ENCODE measurements at regions not wholly inside any gene's neighbourhood (a gene's known extent, or its start where the extent isn't known, plus 50 kb on each side); places are given as distances from the start of the nearest gene placed in this dataset.
A peak's percentile ranks its signal among the peaks of the same experiment; 100 is the strongest.

- FAIRE-seq = no peak
Measured at GRCh38 chr13:33891196-33891742, 73.3 kb downstream of the RFC3 start.

GRCh38 chr13:33893559-33893958 is 75.6 kb downstream of the RFC3 start:
- FAIRE-seq = no peak

GRCh38 chr13:33904431-33904830 is 86.5 kb downstream of the RFC3 start:
- no peak for FAIRE-seq

- no peak for FAIRE-seq
Measured at GRCh38 chr13:33908116-33908515, 90.2 kb downstream of the RFC3 start.

GRCh38 chr13:33910255-33910654 is 92.3 kb downstream of the RFC3 start:
- FAIRE-seq = no peak

- no peak for FAIRE-seq
Measured at GRCh38 chr13:33911521-33911920, 93.6 kb downstream of the RFC3 start.

- no peak for FAIRE-seq
Measured at GRCh38 chr13:33913829-33914228, 95.9 kb downstream of the RFC3 start.

GRCh38 chr13:33917190-33917589 is 99.2 kb downstream of the RFC3 start:
- FAIRE-seq = no peak

- FAIRE-seq = no peak
Measured at GRCh38 chr13:33918199-33918932, 100.4 kb downstream of the RFC3 start.

GRCh38 chr13:33919120-33919519 is 101.2 kb downstream of the RFC3 start:
- FAIRE-seq = no peak

- no peak for FAIRE-seq
Measured at GRCh38 chr13:33925563-33925962, 107.6 kb downstream of the RFC3 start.

GRCh38 chr13:33927315-33927714 is 109.4 kb downstream of the RFC3 start:
- FAIRE-seq = no peak

GRCh38 chr13:33931397-33932311 is 113.7 kb downstream of the RFC3 start:
- peak; percentile 42 for FAIRE-seq

- FAIRE-seq = no peak
Measured at GRCh38 chr13:33932769-33933406, 114.9 kb downstream of the RFC3 start.

- no peak for FAIRE-seq
Measured at GRCh38 chr13:33933810-33934209, 115.9 kb downstream of the RFC3 start.

- no peak for FAIRE-seq
Measured at GRCh38 chr13:33934343-33934742, 116.4 kb downstream of the RFC3 start.

GRCh38 chr13:33934951-33935371 is 117.0 kb downstream of the RFC3 start:
- no peak for FAIRE-seq

- no peak for FAIRE-seq
Measured at GRCh38 chr13:33935969-33936368, 118.0 kb downstream of the RFC3 start.

GRCh38 chr13:33937373-33938098 is 119.6 kb downstream of the RFC3 start:
- no peak for FAIRE-seq

GRCh38 chr13:33940256-33940655 is 122.3 kb downstream of the RFC3 start:
- FAIRE-seq = no peak

- no peak for FAIRE-seq
Measured at GRCh38 chr13:33940898-33941297, 122.9 kb downstream of the RFC3 start.

GRCh38 chr13:33945477-33945876 is 127.5 kb downstream of the RFC3 start:
- FAIRE-seq = no peak

GRCh38 chr13:33953203-33953602 is 135.3 kb downstream of the RFC3 start:
- no peak for FAIRE-seq
